Left ventricle myocardium superior (tissue), 1 donor: ENCODE measurements at regions not wholly inside any gene's neighbourhood (a gene's known extent, or its start where the extent isn't known, plus 50 kb on each side); places are given as distances from the start of the nearest gene placed in this dataset.
A peak's percentile ranks its signal among the peaks of the same experiment; 100 is the strongest.

ENCODE experiments used
- ATAC-seq: fragments of 200-7000 bp; cut with Tn5 transposase; one replicate; pipeline ENCODE4 v1.9.1; 2020; ENCODE audit warnings: mild to moderate bottlenecking, moderate library complexity
- DNase-seq: peaks from one replicate; pipeline ENCODE4 v3.0.0-alpha.2; 2020
- intact Hi-C: fragments of 100-400 bp; cut with micrococcal nuclease; formaldehyde crosslinking; loops from one replicate; pipeline ENCODE4 v1.11.0; 2022
- donor health status: DM: no; HTN: yes; CAD: no; lungs with severe emphysema.

- intact Hi-C loops, result no loop called here
- ATAC-seq (no peak), DNase-seq (no peak)
Observed at GRCh38 chr5:164341056-164341619, 835.7 kb downstream of the MAT2B start.

- intact Hi-C loops, result no loop called here
- DNase-seq, result peak; percentile 78
- peak; percentile 97 for ATAC-seq
Observed at GRCh38 chr5:164345173-164345849, 839.9 kb downstream of the MAT2B start.

- DNase-seq, result no peak
- intact Hi-C loops, result no loop called here
- no peak for ATAC-seq
Observed at GRCh38 chr5:164345853-164346252, 840.4 kb downstream of the MAT2B start.

GRCh38 chr5:164346785-164347630 lies 841.6 kb downstream of the MAT2B start:
- intact Hi-C loops, result no loop called here
- DNase-seq, result no peak
- ATAC-seq, result no peak

GRCh38 chr5:164350236-164350635 lies 844.8 kb downstream of the MAT2B start:
- intact Hi-C loops, result no loop called here
- DNase-seq, result no peak
- no peak for ATAC-seq

GRCh38 chr5:164351245-164351834 lies 845.9 kb downstream of the MAT2B start:
- ATAC-seq, result no peak
- no peak for DNase-seq
- intact Hi-C loops, result no loop called here

- no peak for DNase-seq
- ATAC-seq, result no peak
- intact Hi-C loops, result no loop called here
Observed at GRCh38 chr5:164352695-164353094, 847.3 kb downstream of the MAT2B start.

- DNase-seq (no peak), ATAC-seq (no peak)
- intact Hi-C loops, result no loop called here
Observed at GRCh38 chr5:164353155-164353554, 847.7 kb downstream of the MAT2B start.

- ATAC-seq, result no peak
- intact Hi-C loops, result no loop called here
- DNase-seq, result no peak
Observed at GRCh38 chr5:164354139-164354751, 848.8 kb downstream of the MAT2B start.

- ATAC-seq (no peak), DNase-seq (no peak)
- intact Hi-C loops, result no loop called here
Observed at GRCh38 chr5:164355267-164355830, 849.9 kb downstream of the MAT2B start.

- intact Hi-C loops, result no loop called here
- DNase-seq, result no peak
- ATAC-seq, result no peak
Observed at GRCh38 chr5:164356790-164357189, 851.4 kb downstream of the MAT2B start.

GRCh38 chr5:164357395-164358033 lies 852.1 kb downstream of the MAT2B start:
- intact Hi-C loops, result no loop called here
- ATAC-seq (no peak), DNase-seq (no peak)

- intact Hi-C loops, result no loop called here
- no peak for ATAC-seq
- no peak for DNase-seq
Observed at GRCh38 chr5:164358531-164359259, 853.3 kb downstream of the MAT2B start.

- intact Hi-C loops, result no loop called here
- DNase-seq (no peak), ATAC-seq (no peak)
Observed at GRCh38 chr5:164359260-164360255, 854.1 kb downstream of the MAT2B start.

GRCh38 chr5:164360589-164360988 lies 855.2 kb downstream of the MAT2B start:
- no peak for ATAC-seq
- DNase-seq, result no peak
- intact Hi-C loops, result no loop called here

GRCh38 chr5:164361986-164362385 lies 856.6 kb downstream of the MAT2B start:
- no peak for DNase-seq
- no peak for ATAC-seq
- intact Hi-C loops, result no loop called here

GRCh38 chr5:164362835-164363234 lies 857.4 kb downstream of the MAT2B start:
- ATAC-seq (no peak), DNase-seq (no peak)
- intact Hi-C loops, result no loop called here
